D721Med (cell line): ENCODE measurements at regions not wholly inside any gene's neighbourhood (a gene's known extent, or its start where the extent isn't known, plus 50 kb on each side); places are given as distances from the start of the nearest gene placed in this dataset.
A peak's percentile ranks its signal among the peaks of the same experiment; 100 is the strongest.

ENCODE experiments used
- DNase-seq: peaks from one replicate; pipeline ENCODE4 v3.0.0; 2011; ENCODE audit warnings: low spot score; ENCODE audit not compliant: insufficient read length
- FAIRE-seq: peaks from 2 replicates; lab custom pipeline; 2011; peaks lifted over from hg19 to GRCh38; lab: Jason Lieb, UNC
- TF ChIP-seq, protein P1 (sequence below): IDR thresholded peaks from 2 replicates; pipeline ENCODE4 v1.5.1; 2012; ENCODE audit warnings: mild to moderate bottlenecking, control low read depth; ENCODE audit not compliant: insufficient read depth; ENCODE audit errors: missing control alignments

DNA sequence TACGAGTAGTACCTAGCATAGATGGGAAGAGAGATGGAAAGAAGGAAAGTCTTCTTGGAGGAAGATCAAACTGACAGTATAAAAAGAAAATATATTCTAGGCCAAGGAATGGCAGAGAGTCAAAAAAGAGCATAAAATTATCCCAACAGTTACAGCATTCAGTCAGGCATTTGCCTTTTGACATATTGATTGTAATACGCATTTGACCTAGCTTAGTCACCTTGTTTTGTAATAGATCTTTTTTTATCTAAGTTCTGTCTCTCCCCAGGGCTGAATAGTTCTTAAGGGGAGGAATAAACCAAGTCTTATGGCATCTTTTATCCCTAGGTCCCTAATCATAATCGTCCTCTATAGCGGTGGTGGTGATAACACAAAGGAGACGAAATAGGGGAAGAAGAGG lies 657.3 kb upstream of the PIK3C3 start:
- TF ChIP-seq, protein P1, sequence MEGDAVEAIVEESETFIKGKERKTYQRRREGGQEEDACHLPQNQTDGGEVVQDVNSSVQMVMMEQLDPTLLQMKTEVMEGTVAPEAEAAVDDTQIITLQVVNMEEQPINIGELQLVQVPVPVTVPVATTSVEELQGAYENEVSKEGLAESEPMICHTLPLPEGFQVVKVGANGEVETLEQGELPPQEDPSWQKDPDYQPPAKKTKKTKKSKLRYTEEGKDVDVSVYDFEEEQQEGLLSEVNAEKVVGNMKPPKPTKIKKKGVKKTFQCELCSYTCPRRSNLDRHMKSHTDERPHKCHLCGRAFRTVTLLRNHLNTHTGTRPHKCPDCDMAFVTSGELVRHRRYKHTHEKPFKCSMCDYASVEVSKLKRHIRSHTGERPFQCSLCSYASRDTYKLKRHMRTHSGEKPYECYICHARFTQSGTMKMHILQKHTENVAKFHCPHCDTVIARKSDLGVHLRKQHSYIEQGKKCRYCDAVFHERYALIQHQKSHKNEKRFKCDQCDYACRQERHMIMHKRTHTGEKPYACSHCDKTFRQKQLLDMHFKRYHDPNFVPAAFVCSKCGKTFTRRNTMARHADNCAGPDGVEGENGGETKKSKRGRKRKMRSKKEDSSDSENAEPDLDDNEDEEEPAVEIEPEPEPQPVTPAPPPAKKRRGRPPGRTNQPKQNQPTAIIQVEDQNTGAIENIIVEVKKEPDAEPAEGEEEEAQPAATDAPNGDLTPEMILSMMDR = no peak
- FAIRE-seq (no peak), DNase-seq (no peak)

DNA sequence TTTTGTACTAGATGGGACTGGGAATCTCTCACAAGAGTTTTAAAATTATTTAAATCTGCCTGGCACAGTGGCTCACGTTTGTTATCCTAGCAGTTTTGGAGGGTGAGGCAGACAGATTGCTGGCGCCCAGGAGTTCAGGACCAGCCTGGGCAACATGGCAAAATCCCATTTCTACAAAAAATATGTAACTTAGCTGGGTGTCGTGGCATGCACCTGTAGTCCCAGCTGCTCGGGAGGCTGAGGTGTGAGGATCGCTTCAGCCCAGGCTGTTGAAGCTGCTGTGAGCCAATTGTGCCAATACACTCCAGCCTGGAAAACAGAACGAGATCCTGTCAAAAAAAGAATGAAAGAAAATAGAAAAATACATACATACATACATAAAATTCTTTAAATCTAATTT lies 685.7 kb upstream of the PIK3C3 start:
- TF ChIP-seq, protein P1 = no peak
- DNase-seq = no peak
- no peak for FAIRE-seq

- FAIRE-seq = no peak
- no peak for DNase-seq
- TF ChIP-seq, protein P1 = no peak
Measured at GRCh38 chr18:41268271-41268670, 686.8 kb upstream of the PIK3C3 start.

GRCh38 chr18:41266616-41267015 lies 688.4 kb upstream of the PIK3C3 start:
- FAIRE-seq = peak; percentile 29
- DNase-seq = no peak
- TF ChIP-seq, protein P1 = no peak

DNA sequence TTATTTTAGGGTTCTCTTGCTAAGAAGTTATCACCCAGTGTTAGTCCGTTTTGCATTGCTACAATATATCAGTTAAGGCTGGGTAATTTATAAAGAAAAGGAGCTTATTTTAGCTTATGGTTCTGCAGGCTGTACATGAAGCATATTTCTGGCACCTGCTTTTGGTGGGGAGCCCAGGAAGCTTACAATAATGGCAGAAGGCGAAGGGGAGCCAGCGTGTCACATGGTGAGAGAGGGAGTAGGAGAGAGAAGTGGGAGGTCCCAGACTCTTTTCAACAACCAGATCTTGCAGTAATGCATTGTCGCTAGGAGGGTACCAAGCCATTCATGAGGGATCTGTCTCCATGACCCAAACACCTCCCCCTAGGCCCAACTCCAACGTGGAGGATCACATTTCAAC lies 688.8 kb upstream of the PIK3C3 start:
- TF ChIP-seq, protein P1 = no peak
- FAIRE-seq (no peak), DNase-seq (no peak)

DNA sequence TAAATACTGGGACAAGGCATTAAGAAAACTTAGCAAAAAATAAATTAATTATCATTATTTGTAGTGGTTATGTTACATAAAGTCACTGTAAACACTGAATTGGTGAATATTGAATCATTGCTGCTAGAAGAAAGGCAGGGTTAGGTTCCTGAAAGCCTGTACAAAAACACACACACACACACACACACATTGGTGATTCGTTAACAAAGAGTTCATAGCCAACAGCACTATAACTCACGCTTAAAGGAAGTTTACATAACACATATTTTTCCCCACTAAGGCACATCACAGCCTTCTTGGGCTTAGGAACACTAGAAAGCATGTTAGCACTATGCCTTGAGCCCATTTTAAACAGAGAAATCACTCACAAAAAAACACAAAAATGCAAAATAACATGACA lies 690.0 kb upstream of the PIK3C3 start:
- no peak for DNase-seq
- FAIRE-seq = no peak
- TF ChIP-seq, protein P1 = no peak

DNA sequence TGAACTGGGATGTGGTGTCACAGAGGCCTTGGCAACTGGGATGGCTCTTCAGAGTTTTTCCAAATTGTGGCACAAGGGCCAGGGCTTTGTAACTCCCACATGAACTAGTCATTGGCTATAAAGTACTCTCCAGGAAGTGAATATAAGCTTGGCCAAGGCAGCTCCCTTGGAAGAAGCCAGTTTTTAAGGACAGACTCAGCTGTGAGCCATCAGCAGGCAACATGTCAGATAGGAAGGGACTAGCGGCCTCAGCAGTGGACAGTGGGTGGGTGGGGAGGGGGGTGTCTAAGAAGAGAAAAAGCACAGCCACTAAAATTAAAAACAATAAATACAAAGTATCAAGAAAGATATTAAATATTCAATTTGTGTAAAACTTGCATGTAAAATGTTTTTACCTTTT lies 691.1 kb upstream of the PIK3C3 start:
- TF ChIP-seq, protein P1 = no peak
- DNase-seq (no peak), FAIRE-seq (no peak)
